Neutrophil (primary cell): ENCODE measurements at regions not wholly inside any gene's neighbourhood (a gene's known extent, or its start where the extent isn't known, plus 50 kb on each side); places are given as distances from the start of the nearest gene placed in this dataset.

Source experiments
- H3K27ac ChIP-seq: fragments of 200-600 bp; sonication (generic); 2 replicates; pipeline ENCODE4 v1.5.1; 2016; ENCODE audit warnings: mild to moderate bottlenecking, moderate library complexity
- H3K27me3 ChIP-seq: fragments of 200-600 bp; sonication (generic); 2 replicates; pipeline ENCODE4 v1.6.0; 2016; ENCODE audit warnings: mild to moderate bottlenecking
- H3K36me3 ChIP-seq: fragments of 200-600 bp; sonication (generic); 2 replicates; pipeline ENCODE4 v1.5.1; 2017
- H3K4me1 ChIP-seq, 2 experiments: fragments of 200-600 bp in 1 of 2; sonication (generic) in 1 of 2; 1 replicate in 1 of 2; 2 replicates in 1 of 2; pipeline versions ENCODE4 v1.5.1 to v1.6.1; 2013 to 2016; ENCODE audit warnings: low read depth in 1 of 2, low read length in 1 of 2, mild to moderate bottlenecking in 1 of 2, moderate library complexity in 1 of 2; ENCODE audit not compliant: control insufficient read depth in 1 of 2, insufficient read depth in 1 of 2
- H3K4me3 ChIP-seq, 2 experiments: fragments of 200-600 bp in 1 of 2; sonication (generic) in 1 of 2; 1 replicate in 1 of 2; 2 replicates in 1 of 2; pipeline ENCODE4 v1.5.1; 2013 to 2016; ENCODE audit warnings: low read depth in 1 of 2, low read length in 1 of 2, mild to moderate bottlenecking in 1 of 2, moderate library complexity in 1 of 2
- H3K9me3 ChIP-seq: fragments of 200-600 bp; sonication (generic); 2 replicates; pipeline ENCODE4 v1.5.1; 2016
- TF ChIP-seq, protein P1 (sequence below): fragments of 200-600 bp; sonication (generic); IDR thresholded peaks from 2 replicates; pipeline ENCODE4 v1.5.1; 2016; ENCODE audit warnings: antibody characterized with exemption

DNA sequence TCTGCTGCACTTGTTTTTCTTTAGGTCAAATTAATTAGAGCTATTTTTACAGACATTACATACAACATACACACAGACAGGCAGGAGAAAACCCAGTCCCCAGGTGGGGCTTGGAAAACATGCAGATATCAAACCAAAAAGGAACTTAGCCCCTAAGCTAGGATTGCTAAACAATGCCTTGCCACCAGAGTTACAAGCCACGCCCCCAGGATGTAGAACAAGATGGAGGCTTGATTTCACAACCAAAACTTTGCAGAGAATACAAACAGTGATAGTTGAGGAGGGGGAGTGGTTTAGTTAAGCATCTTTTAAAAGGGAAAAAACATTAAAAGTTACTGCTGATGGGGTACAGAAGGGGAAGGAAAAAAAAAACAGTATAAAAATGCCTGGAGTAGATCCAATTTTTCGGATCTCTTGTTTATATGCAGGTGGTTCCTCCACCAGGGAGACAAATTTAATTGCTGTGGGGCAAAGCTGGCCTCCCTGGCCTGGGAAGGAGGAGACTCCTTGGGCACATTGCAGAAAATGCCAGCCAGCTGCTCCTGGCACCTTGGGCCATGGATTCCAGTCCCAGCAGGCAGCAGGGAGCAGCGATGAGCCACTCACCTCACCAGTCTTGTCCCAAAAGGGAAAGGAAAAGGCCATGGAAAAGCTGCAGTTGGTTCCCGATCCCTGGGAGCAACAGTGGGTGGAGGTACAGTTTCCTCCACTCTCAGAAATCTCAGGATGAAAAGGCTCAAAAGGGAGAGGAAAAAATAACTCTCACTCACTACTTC lies 348.4 kb upstream of the REG3G start:
- no peaks in the 10 kb centered on the region for H3K36me3 ChIP-seq
- H3K9me3 ChIP-seq: no peaks in the 10 kb centered on the region
- TF ChIP-seq, protein P1, sequence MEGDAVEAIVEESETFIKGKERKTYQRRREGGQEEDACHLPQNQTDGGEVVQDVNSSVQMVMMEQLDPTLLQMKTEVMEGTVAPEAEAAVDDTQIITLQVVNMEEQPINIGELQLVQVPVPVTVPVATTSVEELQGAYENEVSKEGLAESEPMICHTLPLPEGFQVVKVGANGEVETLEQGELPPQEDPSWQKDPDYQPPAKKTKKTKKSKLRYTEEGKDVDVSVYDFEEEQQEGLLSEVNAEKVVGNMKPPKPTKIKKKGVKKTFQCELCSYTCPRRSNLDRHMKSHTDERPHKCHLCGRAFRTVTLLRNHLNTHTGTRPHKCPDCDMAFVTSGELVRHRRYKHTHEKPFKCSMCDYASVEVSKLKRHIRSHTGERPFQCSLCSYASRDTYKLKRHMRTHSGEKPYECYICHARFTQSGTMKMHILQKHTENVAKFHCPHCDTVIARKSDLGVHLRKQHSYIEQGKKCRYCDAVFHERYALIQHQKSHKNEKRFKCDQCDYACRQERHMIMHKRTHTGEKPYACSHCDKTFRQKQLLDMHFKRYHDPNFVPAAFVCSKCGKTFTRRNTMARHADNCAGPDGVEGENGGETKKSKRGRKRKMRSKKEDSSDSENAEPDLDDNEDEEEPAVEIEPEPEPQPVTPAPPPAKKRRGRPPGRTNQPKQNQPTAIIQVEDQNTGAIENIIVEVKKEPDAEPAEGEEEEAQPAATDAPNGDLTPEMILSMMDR: no peak
- H3K27ac ChIP-seq: no peak overlapping the region
- no peak overlapping the region for H3K4me3 ChIP-seq
- H3K27me3 ChIP-seq: no peaks in the 10 kb centered on the region
- H3K4me1 ChIP-seq: peaks cover 12 to 30% of the 10 kb centered on the region in 2 experiments

DNA sequence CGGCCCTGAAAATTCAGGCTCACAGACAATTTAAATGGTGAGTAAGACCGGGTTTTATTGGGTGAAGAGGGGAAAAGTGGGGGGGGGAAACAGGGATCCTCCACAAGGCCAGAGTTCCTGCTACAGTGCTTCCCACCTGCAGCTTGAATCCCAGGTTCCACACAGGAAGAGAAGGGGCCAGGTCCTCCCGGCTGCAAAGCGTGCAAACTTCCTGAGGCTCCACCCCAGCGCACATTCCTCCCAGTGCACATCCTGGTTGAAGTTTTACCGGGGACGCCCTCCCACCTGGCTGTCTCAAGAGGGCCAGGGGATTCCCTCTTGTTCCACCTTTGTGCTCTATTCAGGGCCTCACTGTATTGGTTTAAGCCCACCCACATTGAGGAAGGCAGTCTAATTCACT lies 347.7 kb upstream of the REG3G start:
- Histone ChIP-seq H3K36me3 (no peaks in the 10 kb centered on the region), H3K27ac (no peak overlapping the region), H3K9me3 (no peaks in the 10 kb centered on the region), H3K4me3 (no peak overlapping the region), H3K27me3 (no peaks in the 10 kb centered on the region), H3K4me1 (peaks cover 12 to 30% of the 10 kb centered on the region in 2 experiments)
- TF ChIP-seq, protein P1: no peak

DNA sequence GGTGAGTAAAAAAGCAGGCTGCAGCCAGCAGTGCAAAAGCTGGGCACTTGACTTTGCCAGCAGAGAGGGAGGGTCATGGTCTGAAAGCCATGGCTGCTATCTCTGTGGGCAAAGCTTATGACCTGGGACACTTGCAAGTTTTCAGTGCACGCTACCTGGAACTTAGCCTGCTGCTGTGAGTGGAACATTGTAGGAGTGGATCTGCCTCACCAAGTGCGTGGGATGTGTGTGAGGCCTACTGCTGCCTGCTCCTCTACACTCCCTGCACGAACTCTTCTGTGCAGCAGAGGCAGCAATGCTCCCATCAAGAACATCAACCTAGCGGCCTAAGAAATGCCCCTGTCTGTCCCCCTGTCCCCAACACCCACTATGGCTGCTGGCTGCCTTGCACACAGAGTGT lies 344.1 kb upstream of the REG3G start:
- no peaks in the 10 kb centered on the region for H3K9me3 ChIP-seq

DNA sequence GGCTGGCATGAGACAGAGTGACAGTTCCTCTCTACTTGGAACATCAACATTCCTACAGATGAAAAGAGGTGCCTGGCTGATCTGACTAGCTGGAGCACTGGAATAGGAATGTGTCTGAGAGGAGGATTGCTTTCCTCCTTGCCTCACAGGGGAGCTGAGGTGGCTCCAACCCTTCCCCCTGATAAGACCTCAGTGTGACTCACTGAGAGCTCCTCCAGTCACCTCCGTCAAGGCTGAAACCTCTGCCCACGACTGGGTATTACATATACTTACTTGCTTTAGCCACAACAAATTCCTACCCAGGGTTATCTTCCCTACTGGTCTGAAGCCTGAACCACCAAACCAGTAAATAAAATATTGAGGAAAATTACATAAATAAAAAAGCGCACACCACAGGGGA lies 342.7 kb upstream of the REG3G start:
- Histone ChIP-seq H3K36me3 (no peaks in the 10 kb centered on the region), H3K9me3 (no peaks in the 10 kb centered on the region), H3K27ac (no peak overlapping the region), H3K4me3 (no peak overlapping the region), H3K4me1 (peaks cover 0 to 6% of the 10 kb centered on the region in 2 experiments), H3K27me3 (no peaks in the 10 kb centered on the region)
- TF ChIP-seq, protein P1: no peak

More for the DNA sequence above, 344.1 kb upstream of the REG3G start:
- TF ChIP-seq, protein P1: no peak
- Histone ChIP-seq H3K27me3 (no peaks in the 10 kb centered on the region), H3K4me1 (peaks cover 0 to 16% of the 10 kb centered on the region in 2 experiments), H3K27ac (no peak overlapping the region), H3K36me3 (no peaks in the 10 kb centered on the region), H3K4me3 (no peak overlapping the region)

DNA sequence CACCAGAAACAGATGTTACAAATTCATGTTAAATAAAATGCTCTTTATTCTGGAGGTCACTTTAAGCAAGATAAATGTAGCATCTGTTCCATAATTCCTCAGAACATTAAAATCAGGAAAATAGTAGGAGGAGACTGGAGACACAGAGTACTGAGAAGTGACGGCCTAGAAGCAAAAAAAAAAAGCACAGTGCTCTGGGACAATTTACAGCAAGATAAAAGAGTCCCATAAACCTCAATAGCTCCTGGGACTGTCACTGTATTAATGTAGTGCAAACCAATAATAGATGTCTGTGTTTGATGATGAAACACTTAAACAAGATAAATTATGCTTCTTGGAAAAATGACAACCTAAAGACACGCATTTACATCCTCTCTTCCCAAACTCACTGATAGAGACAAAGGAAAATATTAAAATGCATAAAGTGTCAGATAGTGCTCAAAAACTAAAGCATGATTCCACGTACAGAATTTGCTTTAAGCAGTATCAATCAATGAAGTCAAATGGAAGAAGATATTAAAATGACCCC lies 338.8 kb upstream of the REG3G start:
- Histone ChIP-seq H3K36me3 (no peaks in the 10 kb centered on the region), H3K4me1 (no peaks in the 10 kb centered on the region), H3K4me3 (no peak overlapping the region), H3K27ac (no peak overlapping the region), H3K9me3 (no peaks in the 10 kb centered on the region), H3K27me3 (no peaks in the 10 kb centered on the region)
- TF ChIP-seq, protein P1: no peak
